ENCODE measurements at regions not wholly inside any gene's neighbourhood (a gene's known extent, or its start where the extent isn't known, plus 50 kb on each side); places are given as distances from the start of the nearest gene placed in this dataset.

DNA sequence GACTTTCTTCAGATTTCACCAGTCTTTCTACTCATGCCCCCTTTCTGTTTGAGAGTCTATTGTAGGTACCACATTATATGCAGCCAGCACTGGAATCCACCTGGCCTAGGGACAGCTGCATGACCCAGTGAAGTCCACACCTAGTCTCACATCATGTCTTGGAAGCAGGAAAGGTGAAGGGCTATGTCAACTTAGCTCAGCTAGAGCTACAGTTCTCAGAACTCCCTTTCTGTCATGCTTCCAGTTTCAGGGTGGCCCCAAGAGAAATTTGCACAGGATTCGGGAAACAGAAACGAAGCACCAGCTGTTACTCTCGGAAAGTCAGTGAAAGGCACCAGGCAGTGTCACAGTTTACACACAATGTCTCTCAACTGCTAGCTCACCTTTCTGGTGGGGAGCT, 51.6 kb upstream of the NLRP1 start:
- in situ Hi-C loops (cut with HindIII; ENCODE audit: low sequenced_read_pairs) = no loop called here

GRCh38 chr17:5638596-5638995, 54.3 kb upstream of the NLRP1 start:
- in situ Hi-C loops (cut with HindIII; ENCODE audit: low sequenced_read_pairs) = no loop called here

DNA sequence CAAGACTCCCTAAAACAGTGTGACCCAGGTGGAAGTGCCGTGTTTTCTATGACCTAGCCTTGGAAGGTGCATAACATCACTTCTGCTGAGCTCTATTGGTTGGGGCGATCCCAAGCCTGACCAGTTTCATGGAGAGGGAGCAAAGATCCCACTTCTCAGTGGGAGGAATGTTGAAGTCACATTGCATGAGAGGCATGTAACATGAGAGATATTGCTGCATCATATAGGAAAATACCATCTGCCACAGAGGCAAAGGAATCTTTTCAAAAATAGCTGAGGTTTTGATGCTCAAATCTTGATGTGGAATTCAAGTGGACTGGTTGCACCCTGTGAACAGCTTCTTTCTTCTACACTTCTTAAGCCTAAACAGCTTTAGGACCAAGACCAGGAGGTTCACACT, 56.4 kb upstream of the NLRP1 start:
- in situ Hi-C loops (cut with HindIII; ENCODE audit: low sequenced_read_pairs) = no loop called here

- in situ Hi-C loops (cut with HindIII; ENCODE audit: low sequenced_read_pairs) = no loop called here
Observed at GRCh38 chr17:5642752-5643151, 58.4 kb upstream of the NLRP1 start.

DNA sequence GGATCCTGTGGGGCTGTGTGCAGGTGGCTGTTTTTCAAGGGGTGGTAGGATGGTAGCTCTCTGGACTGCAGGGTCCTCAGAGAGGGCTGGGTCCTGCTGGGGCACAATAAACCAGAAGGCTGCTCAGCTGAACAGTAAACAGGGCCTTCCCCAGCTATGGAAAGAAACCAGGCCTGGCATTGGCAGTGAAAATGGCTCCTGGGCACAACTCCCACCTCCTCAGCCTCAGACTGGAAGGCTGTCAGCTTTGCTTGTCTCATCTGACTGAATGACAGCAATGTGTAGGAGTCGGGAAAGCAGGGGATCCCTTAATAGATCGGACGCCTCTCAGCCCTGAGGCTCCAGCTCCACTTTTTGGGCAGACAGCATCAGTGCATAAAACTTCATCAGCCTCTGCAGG, 59.8 kb upstream of the NLRP1 start:
- in situ Hi-C loops (cut with HindIII; ENCODE audit: low sequenced_read_pairs) = no loop called here

- in situ Hi-C loops (cut with HindIII; ENCODE audit: low sequenced_read_pairs) = no loop called here
Observed at GRCh38 chr17:5651348-5651747, 67.0 kb upstream of the NLRP1 start.

GRCh38 chr17:5661491-5662125, 77.3 kb upstream of the NLRP1 start:
- in situ Hi-C loops (cut with HindIII; ENCODE audit: low sequenced_read_pairs) = no loop called here

GRCh38 chr17:5662409-5663085, 78.2 kb upstream of the NLRP1 start:
- in situ Hi-C loops (cut with HindIII; ENCODE audit: low sequenced_read_pairs) = no loop called here

DNA sequence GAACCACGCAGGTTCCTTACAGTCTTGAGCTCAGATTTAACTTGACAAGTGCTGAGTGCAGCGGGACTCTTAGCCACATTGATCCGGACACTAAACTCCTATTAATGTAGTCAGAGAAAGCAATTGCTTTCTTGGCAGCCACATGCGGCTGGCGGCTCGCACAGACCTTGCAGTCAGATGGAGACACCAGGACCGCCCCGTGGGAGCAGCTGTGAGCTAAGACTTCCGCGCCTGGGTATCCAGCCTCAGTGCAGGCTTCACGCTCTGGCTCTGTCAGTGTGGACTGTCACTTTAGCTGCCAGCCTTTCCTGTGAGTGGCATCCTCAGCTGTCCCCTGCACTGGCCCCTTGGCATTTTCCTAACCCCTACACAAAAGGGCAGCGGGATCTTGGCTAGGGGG, 80.9 kb upstream of the NLRP1 start:
- in situ Hi-C loops (cut with HindIII; ENCODE audit: low sequenced_read_pairs) = no loop called here

GRCh38 chr17:5667871-5668270, 83.6 kb upstream of the NLRP1 start:
- in situ Hi-C loops (cut with HindIII; ENCODE audit: low sequenced_read_pairs) = no loop called here

DNA sequence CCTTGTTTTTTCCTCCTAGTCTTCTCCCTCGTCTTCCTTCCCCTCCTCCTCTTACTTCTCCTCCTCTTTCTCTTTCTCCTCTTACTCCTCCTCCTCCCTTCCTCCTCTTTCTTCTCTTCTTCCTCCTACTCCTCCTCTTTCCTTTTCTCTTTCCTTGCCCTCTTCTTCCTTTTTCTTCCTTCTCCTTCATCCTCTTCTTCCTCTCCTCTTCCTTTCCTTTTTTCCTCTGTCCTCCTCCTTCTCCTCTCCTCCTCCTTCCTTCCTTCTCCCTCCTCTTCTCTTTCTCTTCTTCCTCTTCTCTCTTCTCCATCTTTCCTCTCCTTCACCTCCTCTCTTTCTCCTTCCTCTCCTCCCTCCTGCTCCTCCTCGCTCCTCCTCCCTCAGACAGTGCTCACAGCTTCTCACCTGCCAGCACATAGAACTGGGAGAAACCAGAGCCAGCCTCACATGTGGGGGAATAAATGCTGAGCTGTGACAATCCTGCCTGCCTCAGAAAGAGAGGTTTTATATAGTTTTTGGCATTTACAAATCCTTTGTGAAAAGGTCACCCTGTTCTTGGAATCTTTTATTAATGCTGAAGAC, 84.3 kb upstream of the NLRP1 start:
- in situ Hi-C loops (cut with HindIII; ENCODE audit: low sequenced_read_pairs) = no loop called here

GRCh38 chr17:5669191-5669590, 84.9 kb upstream of the NLRP1 start:
- in situ Hi-C loops (cut with HindIII; ENCODE audit: low sequenced_read_pairs) = no loop called here

- in situ Hi-C loops (cut with HindIII; ENCODE audit: low sequenced_read_pairs) = no loop called here
Observed at GRCh38 chr17:5672141-5672540, 87.8 kb upstream of the NLRP1 start.

GRCh38 chr17:5672815-5673430, 88.6 kb upstream of the NLRP1 start:
- in situ Hi-C loops (cut with HindIII; ENCODE audit: low sequenced_read_pairs) = no loop called here

- in situ Hi-C loops (cut with HindIII; ENCODE audit: low sequenced_read_pairs) = no loop called here
Observed at GRCh38 chr17:5675625-5676421, 91.5 kb upstream of the NLRP1 start.

GRCh38 chr17:5677620-5678019, 93.3 kb upstream of the NLRP1 start:
- in situ Hi-C loops (cut with HindIII; ENCODE audit: low sequenced_read_pairs) = no loop called here

GRCh38 chr17:5678171-5678570, 93.9 kb upstream of the NLRP1 start:
- in situ Hi-C loops (cut with HindIII; ENCODE audit: low sequenced_read_pairs) = no loop called here

DNA sequence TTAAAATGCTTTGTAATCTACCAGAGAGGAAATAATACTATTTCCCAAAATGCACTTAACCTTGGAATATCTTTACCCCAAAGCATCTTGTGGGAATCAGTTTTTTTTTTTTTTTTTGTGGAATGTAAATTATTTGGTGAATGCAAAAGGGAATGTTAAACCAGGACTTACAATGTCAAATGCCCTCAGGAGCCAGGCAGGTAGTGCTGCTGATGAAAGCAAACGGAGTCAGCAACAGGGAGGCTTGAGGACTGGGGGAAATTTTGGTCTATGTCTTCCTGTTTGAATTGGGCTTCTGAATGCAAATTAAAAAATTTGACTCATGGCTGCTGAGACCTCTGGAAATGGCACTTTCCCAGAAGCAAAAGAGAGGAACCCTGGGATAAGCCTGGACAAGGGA, 96.5 kb upstream of the NLRP1 start:
- in situ Hi-C loops (cut with HindIII; ENCODE audit: low sequenced_read_pairs) = no loop called here

DNA sequence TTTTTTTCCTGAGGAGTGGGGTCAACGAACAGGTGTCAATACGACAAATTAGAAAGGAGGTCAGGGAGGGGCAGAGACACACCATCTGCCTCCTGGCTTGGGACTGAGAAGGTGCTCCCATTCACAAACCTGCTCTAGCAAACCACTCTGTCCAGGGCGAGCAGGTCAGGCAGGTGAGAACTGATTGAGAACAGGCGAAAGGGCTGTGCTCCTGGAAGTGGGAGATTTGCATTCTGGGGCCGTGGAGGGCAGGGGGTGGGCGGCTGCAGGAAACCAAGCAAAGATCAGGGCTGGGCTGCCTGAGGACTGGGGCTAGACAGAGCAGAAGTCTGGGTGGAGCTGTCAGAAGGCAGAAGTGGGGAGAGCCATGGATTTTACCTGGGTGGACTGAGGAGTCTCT, 98.9 kb upstream of the NLRP1 start:
- in situ Hi-C loops (cut with HindIII; ENCODE audit: low sequenced_read_pairs) = no loop called here

- in situ Hi-C loops (cut with HindIII; ENCODE audit: low sequenced_read_pairs) = no loop called here
Observed at GRCh38 chr17:5686074-5686635, 101.8 kb upstream of the NLRP1 start.

DNA sequence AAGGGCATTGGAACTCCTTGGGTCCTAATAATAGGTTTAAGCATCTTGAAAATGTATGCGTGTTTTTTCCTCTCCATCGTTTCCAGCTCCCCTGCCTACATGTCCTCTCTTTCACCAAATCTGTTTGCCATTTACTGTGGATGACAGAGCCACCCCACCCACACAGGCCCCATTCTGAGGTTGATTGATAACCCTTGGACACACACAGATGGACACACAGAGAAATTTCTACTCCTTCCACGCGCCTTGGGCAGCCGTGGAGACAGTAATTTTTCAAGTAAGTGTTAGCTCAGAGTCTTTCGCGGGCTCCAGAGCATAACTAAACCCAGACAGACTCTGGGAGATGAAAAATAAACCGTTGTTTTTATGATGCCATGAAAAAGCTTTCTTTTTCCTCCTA, 103.3 kb upstream of the NLRP1 start:
- in situ Hi-C loops (cut with HindIII; ENCODE audit: low sequenced_read_pairs) = no loop called here
